K562 (cell line): ENCODE measurements at regions not wholly inside any gene's neighbourhood (a gene's known extent, or its start where the extent isn't known, plus 50 kb on each side); places are given as distances from the start of the nearest gene placed in this dataset.

Source experiments
- CCNT2 ChIP-seq: IDR thresholded peaks from 2 replicates; pipeline ENCODE4 v1.6.1; 2011; ENCODE audit warnings: borderline replicate concordance, low read depth, mild to moderate bottlenecking, moderate library complexity, mixed read lengths, low read length; ENCODE audit not compliant: insufficient read length; ENCODE audit errors: extremely low read depth
- TF ChIP-seq, protein P1 (sequence below): fragments of 450-650 bp; formaldehyde crosslinking; IDR thresholded peaks from 2 replicates; pipeline ENCODE4 v1.4.0; 2020; ENCODE audit warnings: mild to moderate bottlenecking, mixed read lengths
- TF ChIP-seq, protein P2 (sequence below), 2 experiments: fragments of 450-650 bp; IDR thresholded peaks; 2 replicates each; pipeline ENCODE4 v1.6.1; 2016; ENCODE audit warnings: mild to moderate bottlenecking in 2 of 2, borderline replicate concordance in 1 of 2, low read depth in 1 of 2, moderate library complexity in 1 of 2

DNA sequence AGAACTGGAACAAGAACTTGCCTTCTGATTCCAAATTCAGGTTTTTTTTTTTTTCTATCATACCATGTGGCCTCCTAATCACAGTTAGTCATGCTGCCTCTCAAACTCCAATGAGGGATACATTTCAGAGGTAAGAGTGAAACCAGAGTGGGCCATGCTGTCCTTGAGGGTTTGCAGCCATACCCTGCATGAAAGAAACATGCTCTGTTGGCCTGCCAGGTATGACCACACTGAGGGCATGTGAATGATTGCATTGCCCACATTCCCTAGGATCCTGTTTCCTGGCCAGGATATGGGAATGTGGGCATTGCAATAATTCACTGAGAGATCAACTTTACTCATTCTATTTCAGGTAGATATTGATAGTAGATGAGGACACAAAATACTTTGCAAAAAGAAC is 56.4 kb upstream of the DDIT4L start:
- TF ChIP-seq, protein P1, sequence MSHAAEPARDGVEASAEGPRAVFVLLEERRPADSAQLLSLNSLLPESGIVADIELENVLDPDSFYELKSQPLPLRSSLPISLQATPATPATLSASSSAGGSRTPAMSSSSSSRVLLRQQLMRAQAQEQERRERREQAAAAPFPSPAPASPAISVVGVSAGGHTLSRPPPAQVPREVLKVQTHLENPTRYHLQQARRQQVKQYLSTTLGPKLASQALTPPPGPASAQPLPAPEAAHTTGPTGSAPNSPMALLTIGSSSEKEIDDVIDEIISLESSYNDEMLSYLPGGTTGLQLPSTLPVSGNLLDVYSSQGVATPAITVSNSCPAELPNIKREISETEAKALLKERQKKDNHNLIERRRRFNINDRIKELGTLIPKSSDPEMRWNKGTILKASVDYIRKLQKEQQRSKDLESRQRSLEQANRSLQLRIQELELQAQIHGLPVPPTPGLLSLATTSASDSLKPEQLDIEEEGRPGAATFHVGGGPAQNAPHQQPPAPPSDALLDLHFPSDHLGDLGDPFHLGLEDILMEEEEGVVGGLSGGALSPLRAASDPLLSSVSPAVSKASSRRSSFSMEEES (CRISPR knock-in tag) = no peak
- TF ChIP-seq, protein P2, sequence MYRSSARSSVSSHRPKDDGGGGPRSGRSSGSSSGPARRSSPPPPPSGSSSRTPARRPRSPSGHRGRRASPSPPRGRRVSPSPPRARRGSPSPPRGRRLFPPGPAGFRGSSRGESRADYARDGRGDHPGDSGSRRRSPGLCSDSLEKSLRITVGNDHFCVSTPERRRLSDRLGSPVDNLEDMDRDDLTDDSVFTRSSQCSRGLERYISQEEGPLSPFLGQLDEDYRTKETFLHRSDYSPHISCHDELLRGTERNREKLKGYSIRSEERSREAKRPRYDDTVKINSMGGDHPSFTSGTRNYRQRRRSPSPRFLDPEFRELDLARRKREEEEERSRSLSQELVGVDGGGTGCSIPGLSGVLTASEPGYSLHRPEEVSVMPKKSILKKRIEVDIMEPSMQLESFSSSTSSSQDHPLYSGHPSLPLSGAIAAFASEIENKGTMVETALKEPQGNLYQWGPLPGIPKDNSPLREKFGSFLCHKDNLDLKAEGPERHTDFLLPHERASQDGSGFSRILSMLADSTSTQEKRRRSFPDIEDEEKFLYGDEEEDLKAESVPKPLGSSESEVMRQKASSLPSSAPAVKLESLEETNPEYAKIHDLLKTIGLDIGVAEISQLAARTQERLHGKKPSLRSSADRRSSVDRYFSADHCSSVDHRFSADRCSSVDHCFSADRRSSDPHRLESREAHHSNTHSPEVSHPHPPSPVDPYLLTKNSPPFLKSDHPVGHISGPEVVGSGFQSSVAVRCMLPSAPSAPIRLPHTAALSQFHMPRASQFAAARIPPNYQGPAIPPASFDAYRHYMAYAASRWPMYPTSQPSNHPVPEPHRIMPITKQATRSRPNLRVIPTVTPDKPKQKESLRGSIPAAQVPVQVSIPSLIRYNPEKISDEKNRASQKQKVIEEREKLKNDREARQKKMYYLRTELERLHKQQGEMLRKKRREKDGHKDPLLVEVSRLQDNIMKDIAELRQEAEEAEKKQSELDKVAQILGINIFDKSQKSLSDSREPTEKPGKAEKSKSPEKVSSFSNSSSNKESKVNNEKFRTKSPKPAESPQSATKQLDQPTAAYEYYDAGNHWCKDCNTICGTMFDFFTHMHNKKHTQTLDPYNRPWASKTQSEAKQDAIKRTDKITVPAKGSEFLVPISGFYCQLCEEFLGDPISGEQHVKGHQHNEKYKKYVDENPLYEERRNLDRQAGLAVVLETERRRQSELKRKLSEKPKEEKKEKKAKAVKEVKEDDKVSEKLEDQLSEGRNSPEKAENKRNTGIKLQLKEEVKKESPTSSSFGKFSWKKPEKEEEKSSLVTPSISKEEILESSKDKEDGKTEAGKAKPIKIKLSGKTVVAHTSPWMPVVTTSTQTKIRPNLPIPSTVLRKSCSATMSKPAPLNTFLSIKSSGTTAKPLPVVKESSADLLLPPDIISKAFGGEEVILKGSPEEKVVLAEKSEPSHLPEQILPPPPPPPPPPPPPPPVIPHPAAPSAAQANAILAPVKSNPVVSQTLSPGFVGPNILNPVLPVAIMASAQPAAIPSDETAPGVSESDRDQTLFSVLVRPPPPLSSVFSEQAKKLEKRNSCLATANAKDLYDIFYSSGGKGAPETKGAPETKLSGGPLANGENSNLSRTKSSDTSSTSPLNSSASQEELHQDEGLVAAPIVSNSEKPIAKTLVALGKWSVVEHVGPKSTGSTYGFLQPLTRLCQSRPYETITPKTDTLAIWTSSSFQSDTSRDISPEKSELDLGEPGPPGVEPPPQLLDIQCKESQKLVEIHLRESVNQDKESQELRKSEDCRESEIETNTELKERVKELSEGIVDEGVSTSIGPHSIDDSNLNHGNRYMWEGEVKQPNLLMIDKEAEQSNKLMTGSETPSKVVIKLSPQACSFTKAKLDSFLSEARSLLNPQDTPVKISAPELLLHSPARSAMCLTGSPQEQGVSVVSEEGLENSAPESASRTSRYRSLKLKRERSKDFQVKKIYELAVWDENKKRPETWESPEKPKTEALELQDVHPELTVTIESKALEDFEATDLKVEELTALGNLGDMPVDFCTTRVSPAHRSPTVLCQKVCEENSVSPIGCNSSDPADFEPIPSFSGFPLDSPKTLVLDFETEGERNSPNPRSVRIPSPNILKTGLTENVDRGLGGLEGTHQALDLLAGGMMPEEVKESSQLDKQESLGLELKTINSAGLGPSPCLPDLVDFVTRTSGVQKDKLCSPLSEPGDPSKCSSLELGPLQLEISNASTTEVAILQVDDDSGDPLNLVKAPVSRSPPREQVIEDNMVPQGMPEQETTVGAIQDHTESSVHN (IDR thresholded peaks at IDR 0.05; ENCODE audit: borderline replicate concordance in 1 of 2, low read depth in 1 of 2) = no peak
- TF ChIP-seq CCNT2 = no peak
